ENCODE measurements at regions not wholly inside any gene's neighbourhood (a gene's known extent, or its start where the extent isn't known, plus 50 kb on each side); places are given as distances from the start of the nearest gene placed in this dataset.

DNA sequence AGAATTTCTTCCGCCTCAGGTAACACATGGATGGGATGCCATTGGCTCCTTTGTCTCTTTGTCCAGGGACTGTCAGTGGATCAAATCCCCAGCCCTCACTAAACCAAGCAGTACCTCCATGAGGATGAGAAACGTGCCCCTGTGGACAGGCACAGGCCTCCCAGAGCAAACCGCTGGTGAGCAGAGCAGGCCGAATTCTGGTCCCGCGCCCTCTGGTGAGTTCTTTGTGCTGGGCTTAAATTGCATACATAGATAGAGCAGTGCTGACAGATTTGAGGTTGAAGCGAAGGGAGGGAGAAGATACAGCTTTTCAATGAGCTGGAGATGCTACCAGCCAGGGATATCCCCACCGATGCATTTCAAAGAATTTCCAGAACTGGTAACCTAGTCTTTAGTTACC is 143.8 kb downstream of the HSD17B3 start:
- TF ChIP-seq, protein P1, sequence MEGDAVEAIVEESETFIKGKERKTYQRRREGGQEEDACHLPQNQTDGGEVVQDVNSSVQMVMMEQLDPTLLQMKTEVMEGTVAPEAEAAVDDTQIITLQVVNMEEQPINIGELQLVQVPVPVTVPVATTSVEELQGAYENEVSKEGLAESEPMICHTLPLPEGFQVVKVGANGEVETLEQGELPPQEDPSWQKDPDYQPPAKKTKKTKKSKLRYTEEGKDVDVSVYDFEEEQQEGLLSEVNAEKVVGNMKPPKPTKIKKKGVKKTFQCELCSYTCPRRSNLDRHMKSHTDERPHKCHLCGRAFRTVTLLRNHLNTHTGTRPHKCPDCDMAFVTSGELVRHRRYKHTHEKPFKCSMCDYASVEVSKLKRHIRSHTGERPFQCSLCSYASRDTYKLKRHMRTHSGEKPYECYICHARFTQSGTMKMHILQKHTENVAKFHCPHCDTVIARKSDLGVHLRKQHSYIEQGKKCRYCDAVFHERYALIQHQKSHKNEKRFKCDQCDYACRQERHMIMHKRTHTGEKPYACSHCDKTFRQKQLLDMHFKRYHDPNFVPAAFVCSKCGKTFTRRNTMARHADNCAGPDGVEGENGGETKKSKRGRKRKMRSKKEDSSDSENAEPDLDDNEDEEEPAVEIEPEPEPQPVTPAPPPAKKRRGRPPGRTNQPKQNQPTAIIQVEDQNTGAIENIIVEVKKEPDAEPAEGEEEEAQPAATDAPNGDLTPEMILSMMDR (IDR thresholded peaks at IDR 0.05; ENCODE audit: borderline replicate concordance), result no peak
- no peak for DNase-seq
- H3K4me1 ChIP-seq, result peaks cover 4% of the 10 kb centered on the region
- no peak overlapping the region for H3K27ac ChIP-seq (replicated peaks)
- intact Hi-C loops (cut with micrococcal nuclease), result loop anchor here (10.0 kb wide), 1 partner anchor 57 kb away; no protein-coding TSS in a partner anchor
- H3K27me3 ChIP-seq (ENCODE audit: low read depth), result peaks cover 58% of the 10 kb centered on the region
- peaks cover 11% of the 10 kb centered on the region for H3K9me3 ChIP-seq (replicated peaks)
- H3K36me3 ChIP-seq, result no peaks in the 10 kb centered on the region
- no peak overlapping the region for H3K4me3 ChIP-seq

- intact Hi-C loops (cut with micrococcal nuclease), result loop anchor here (10.0 kb wide), 1 partner anchor 57 kb away; no protein-coding TSS in a partner anchor
- TF ChIP-seq, protein P1 (IDR thresholded peaks at IDR 0.05; ENCODE audit: borderline replicate concordance), result no peak
Observed at GRCh38 chr9:96157675-96158074, 144.3 kb downstream of the HSD17B3 start.

GRCh38 chr9:96156171-96156974 is 145.6 kb downstream of the HSD17B3 start:
- peaks cover 4% of the 10 kb centered on the region for H3K4me1 ChIP-seq
- intact Hi-C loops (cut with micrococcal nuclease), result loop anchor here (10.0 kb wide), 1 partner anchor 58 kb away; no protein-coding TSS in a partner anchor
- TF ChIP-seq, protein P1 (IDR thresholded peaks at IDR 0.05; ENCODE audit: borderline replicate concordance), result no peak
- no peak for DNase-seq
- H3K27ac ChIP-seq (replicated peaks), result no peak overlapping the region
- H3K27me3 ChIP-seq (ENCODE audit: low read depth), result peaks cover 68% of the 10 kb centered on the region
- no peaks in the 10 kb centered on the region for H3K36me3 ChIP-seq
- H3K9me3 ChIP-seq (replicated peaks), result peaks cover 9% of the 10 kb centered on the region
- no peak overlapping the region for H3K4me3 ChIP-seq

More at GRCh38 chr9:96157675-96158074, 144.3 kb downstream of the HSD17B3 start:
- H3K9me3 ChIP-seq (replicated peaks), result peaks cover 11% of the 10 kb centered on the region
- H3K4me1 ChIP-seq, result peaks cover 4% of the 10 kb centered on the region
- no peak overlapping the region for H3K27ac ChIP-seq (replicated peaks)
- no peaks in the 10 kb centered on the region for H3K36me3 ChIP-seq
- no peak overlapping the region for H3K4me3 ChIP-seq
- no peak for DNase-seq
- peaks cover 58% of the 10 kb centered on the region for H3K27me3 ChIP-seq (ENCODE audit: low read depth)

- intact Hi-C loops (cut with micrococcal nuclease), result loop anchor here (10.0 kb wide), 1 partner anchor 61 kb away; no protein-coding TSS in a partner anchor
Observed at GRCh38 chr9:96154081-96154480, 147.9 kb downstream of the HSD17B3 start.

GRCh38 chr9:96152550-96152949 is 149.4 kb downstream of the HSD17B3 start:
- Histone ChIP-seq H3K27me3 (ENCODE audit: low read depth) (peaks cover 63% of the 10 kb centered on the region), H3K9me3 (replicated peaks) (no peaks in the 10 kb centered on the region), H3K36me3 (no peaks in the 10 kb centered on the region), H3K4me1 (peaks cover 8% of the 10 kb centered on the region), H3K27ac (replicated peaks) (no peak overlapping the region), H3K4me3 (no peak overlapping the region)
- TF ChIP-seq, protein P1 (IDR thresholded peaks at IDR 0.05; ENCODE audit: borderline replicate concordance), result no peak
- intact Hi-C loops (cut with micrococcal nuclease), result loop anchor here (10.0 kb wide), 1 partner anchor 62 kb away; no protein-coding TSS in a partner anchor
- DNase-seq, result no peak

More at GRCh38 chr9:96154081-96154480, 147.9 kb downstream of the HSD17B3 start:
- no peaks in the 10 kb centered on the region for H3K9me3 ChIP-seq (replicated peaks)
- H3K4me1 ChIP-seq, result peaks cover 8% of the 10 kb centered on the region
- no peak for DNase-seq
- H3K27ac ChIP-seq (replicated peaks), result no peak overlapping the region
- H3K36me3 ChIP-seq, result no peaks in the 10 kb centered on the region
- H3K27me3 ChIP-seq (ENCODE audit: low read depth), result peaks cover 71% of the 10 kb centered on the region
- no peak overlapping the region for H3K4me3 ChIP-seq
- TF ChIP-seq, protein P1 (IDR thresholded peaks at IDR 0.05; ENCODE audit: borderline replicate concordance), result no peak

Measured in left ventricle myocardium inferior (tissue), 1 donor.